ENCODE measurements at regions not wholly inside any gene's neighbourhood (a gene's known extent, or its start where the extent isn't known, plus 50 kb on each side); places are given as distances from the start of the nearest gene placed in this dataset.

GRCh38 chr6:22349051-22349450 is 52.2 kb upstream of the PRL start:
- no peak overlapping the region for H3K4me3 ChIP-seq (ENCODE audit: low read depth, low read length, poor library complexity, severe bottlenecking)
- H2AFZ ChIP-seq (ENCODE audit: low read length): no peak overlapping the region
- TF ChIP-seq EZH2 (IDR thresholded peaks at IDR 0.05; ENCODE audit: borderline replicate concordance, low read length) (no peak), CTCF (IDR thresholded peaks at IDR 0.05; ENCODE audit: low read length) (no peak)
- H3K27ac ChIP-seq (ENCODE audit: low read depth, low read length, poor library complexity, severe bottlenecking): no peak overlapping the region
- H3F3A ChIP-seq (ENCODE audit: insufficient read depth, low read length): no peaks in the 10 kb centered on the region
- H3K4me1 ChIP-seq (ENCODE audit: insufficient read depth, low read length, severe bottlenecking): no peaks in the 10 kb centered on the region
- H3K9ac ChIP-seq (ENCODE audit: low read length): no peak overlapping the region
- H3K79me2 ChIP-seq (ENCODE audit: insufficient read depth, low read length): no peaks in the 10 kb centered on the region
- no peaks in the 10 kb centered on the region for H3K27me3 ChIP-seq (ENCODE audit: insufficient read depth, low read length)
- H3K36me3 ChIP-seq (ENCODE audit: insufficient read depth, low read length): no peaks in the 10 kb centered on the region
- H3K9me2 ChIP-seq (ENCODE audit: low read depth, low read length): no peaks in the 10 kb centered on the region; the same call in 1 of the 2 replicates
- H4K20me1 ChIP-seq (ENCODE audit: insufficient read depth, low read length): no peaks in the 10 kb centered on the region
- H3K4me2 ChIP-seq (ENCODE audit: low read length): no peak overlapping the region
- H3K9me3 ChIP-seq (ENCODE audit: low read length): no peaks in the 10 kb centered on the region

- Histone ChIP-seq H3K9me2 (ENCODE audit: low read depth, low read length) (no peaks in the 10 kb centered on the region; the same call in 1 of the 2 replicates), H3K27me3 (ENCODE audit: insufficient read depth, low read length) (no peaks in the 10 kb centered on the region), H3K9me3 (ENCODE audit: low read length) (no peaks in the 10 kb centered on the region), H3K79me2 (ENCODE audit: insufficient read depth, low read length) (no peaks in the 10 kb centered on the region), H3F3A (ENCODE audit: insufficient read depth, low read length) (no peaks in the 10 kb centered on the region), H2AFZ (ENCODE audit: low read length) (no peak overlapping the region; the same call in 1 of the 2 replicates), H3K4me1 (ENCODE audit: insufficient read depth, low read length, severe bottlenecking) (no peaks in the 10 kb centered on the region), H3K27ac (ENCODE audit: low read depth, low read length, poor library complexity, severe bottlenecking) (no peak overlapping the region), H3K4me2 (ENCODE audit: low read length) (no peak overlapping the region), H4K20me1 (ENCODE audit: insufficient read depth, low read length) (no peaks in the 10 kb centered on the region), H3K36me3 (ENCODE audit: insufficient read depth, low read length) (no peaks in the 10 kb centered on the region), H3K9ac (ENCODE audit: low read length) (no peak overlapping the region), H3K4me3 (ENCODE audit: low read depth, low read length, poor library complexity, severe bottlenecking) (no peak overlapping the region)
- TF ChIP-seq EZH2 (IDR thresholded peaks at IDR 0.05; ENCODE audit: borderline replicate concordance, low read length): no peak
- no peak for TF ChIP-seq CTCF (IDR thresholded peaks at IDR 0.05; ENCODE audit: low read length)
These were observed 52.7 kb upstream of the PRL start for GRCh38 chr6:22349528-22349927.

GRCh38 chr6:22350109-22350508 is 53.3 kb upstream of the PRL start:
- TF ChIP-seq CTCF (IDR thresholded peaks at IDR 0.05; ENCODE audit: low read length): no peak
- TF ChIP-seq EZH2 (IDR thresholded peaks at IDR 0.05; ENCODE audit: borderline replicate concordance, low read length): no peak
- no peaks in the 10 kb centered on the region for H3K79me2 ChIP-seq (ENCODE audit: insufficient read depth, low read length)
- no peak overlapping the region for H3K4me2 ChIP-seq (ENCODE audit: low read length)
- H3K4me1 ChIP-seq (ENCODE audit: insufficient read depth, low read length, severe bottlenecking): no peaks in the 10 kb centered on the region
- no peaks in the 10 kb centered on the region for H4K20me1 ChIP-seq (ENCODE audit: insufficient read depth, low read length)
- H3K9me2 ChIP-seq (ENCODE audit: low read depth, low read length): no peaks in the 10 kb centered on the region; the same call in 1 of the 2 replicates
- H3K4me3 ChIP-seq (ENCODE audit: low read depth, low read length, poor library complexity, severe bottlenecking): no peak overlapping the region
- H2AFZ ChIP-seq (ENCODE audit: low read length): no peak overlapping the region
- no peaks in the 10 kb centered on the region for H3F3A ChIP-seq (ENCODE audit: insufficient read depth, low read length)
- no peak overlapping the region for H3K9ac ChIP-seq (ENCODE audit: low read length)
- H3K36me3 ChIP-seq (ENCODE audit: insufficient read depth, low read length): no peaks in the 10 kb centered on the region
- no peaks in the 10 kb centered on the region for H3K9me3 ChIP-seq (ENCODE audit: low read length)
- H3K27me3 ChIP-seq (ENCODE audit: insufficient read depth, low read length): no peaks in the 10 kb centered on the region
- H3K27ac ChIP-seq (ENCODE audit: low read depth, low read length, poor library complexity, severe bottlenecking): no peak overlapping the region
